ENCODE measurements at regions not wholly inside any gene's neighbourhood (a gene's known extent, or its start where the extent isn't known, plus 50 kb on each side); places are given as distances from the start of the nearest gene placed in this dataset.

DNA sequence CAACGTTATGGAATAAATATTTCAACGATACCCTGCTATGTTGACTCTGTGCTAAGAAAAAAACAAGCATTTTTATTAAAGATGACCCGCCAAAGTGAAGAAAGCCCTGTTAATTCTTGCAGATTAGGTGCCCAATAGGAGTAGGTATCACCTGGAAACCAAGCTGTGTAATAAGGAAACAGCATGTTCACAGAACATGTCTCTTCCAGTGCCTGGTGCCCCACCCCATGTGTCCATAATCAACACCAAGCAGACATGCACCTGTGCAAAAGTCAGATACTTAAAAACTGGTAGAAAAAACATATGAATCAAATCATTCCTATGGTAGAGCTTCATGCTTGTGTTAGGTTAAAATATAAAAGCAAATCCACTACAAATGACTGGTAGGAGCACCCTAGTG is 327.1 kb downstream of the SHANK2 start:
- no peak for DNase-seq (ENCODE audit: low read depth, low spot score)

DNA sequence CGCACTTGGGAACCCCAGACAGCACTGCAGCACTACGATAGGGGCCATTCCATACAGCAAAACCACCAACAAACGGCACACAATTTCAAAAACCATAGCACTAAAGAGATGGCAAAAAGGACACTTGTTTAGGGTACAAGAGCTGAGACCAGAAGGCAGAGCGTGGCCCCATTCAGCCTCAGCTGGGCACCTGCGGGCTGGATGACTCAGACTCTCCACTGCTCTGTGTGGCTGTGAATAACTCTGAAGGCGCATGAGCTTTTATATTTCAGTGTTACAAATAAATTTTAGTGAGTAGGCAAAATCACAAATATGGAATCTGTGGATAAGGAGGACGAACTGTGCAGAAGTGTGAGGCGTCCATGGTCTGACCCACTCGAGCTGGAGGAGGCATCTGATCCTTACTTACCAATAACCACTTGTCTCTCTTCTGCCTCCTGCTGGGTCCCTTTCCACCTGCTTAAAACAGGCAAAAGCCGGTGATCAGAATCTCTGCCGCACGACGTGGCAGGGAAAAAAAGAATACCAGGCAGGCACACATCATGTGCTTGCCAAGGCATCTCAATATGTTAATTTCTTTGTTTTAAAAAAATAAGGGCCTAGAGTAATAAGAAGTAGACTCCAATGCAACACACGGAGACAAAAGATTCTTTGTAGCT is 325.7 kb downstream of the SHANK2 start:
- DNase-seq (ENCODE audit: low read depth, low spot score), result no peak

- no peak for DNase-seq (ENCODE audit: low read depth, low spot score)
These were observed 323.4 kb downstream of the SHANK2 start for GRCh38 chr11:70928854-70929598.

DNA sequence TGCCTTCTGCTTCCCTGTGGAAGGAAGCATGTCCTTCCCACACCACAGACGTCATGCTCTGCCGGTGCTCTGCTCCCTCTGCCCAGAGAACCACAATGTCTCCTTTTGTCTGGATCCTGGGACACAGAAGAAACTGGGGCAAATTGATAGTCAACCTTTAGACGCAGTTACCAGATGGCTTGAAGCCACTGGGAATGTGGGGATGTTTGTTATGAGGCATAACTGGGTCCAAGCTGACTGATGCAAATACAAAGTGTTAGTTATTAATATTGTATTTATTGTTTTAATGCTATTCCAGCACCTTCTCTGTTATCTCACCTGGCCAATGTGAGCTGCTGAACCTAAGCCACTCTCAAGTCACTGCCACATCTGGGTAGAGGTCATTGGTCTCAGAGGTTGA is 322.2 kb downstream of the SHANK2 start:
- DNase-seq (ENCODE audit: low read depth, low spot score), result no peak

- no peak for DNase-seq (ENCODE audit: low read depth, low spot score)
These were observed 320.9 kb downstream of the SHANK2 start for GRCh38 chr11:70931430-70931829.

- DNase-seq (ENCODE audit: low read depth, low spot score), result no peak
These were observed 318.3 kb downstream of the SHANK2 start for GRCh38 chr11:70933981-70934583.

DNA sequence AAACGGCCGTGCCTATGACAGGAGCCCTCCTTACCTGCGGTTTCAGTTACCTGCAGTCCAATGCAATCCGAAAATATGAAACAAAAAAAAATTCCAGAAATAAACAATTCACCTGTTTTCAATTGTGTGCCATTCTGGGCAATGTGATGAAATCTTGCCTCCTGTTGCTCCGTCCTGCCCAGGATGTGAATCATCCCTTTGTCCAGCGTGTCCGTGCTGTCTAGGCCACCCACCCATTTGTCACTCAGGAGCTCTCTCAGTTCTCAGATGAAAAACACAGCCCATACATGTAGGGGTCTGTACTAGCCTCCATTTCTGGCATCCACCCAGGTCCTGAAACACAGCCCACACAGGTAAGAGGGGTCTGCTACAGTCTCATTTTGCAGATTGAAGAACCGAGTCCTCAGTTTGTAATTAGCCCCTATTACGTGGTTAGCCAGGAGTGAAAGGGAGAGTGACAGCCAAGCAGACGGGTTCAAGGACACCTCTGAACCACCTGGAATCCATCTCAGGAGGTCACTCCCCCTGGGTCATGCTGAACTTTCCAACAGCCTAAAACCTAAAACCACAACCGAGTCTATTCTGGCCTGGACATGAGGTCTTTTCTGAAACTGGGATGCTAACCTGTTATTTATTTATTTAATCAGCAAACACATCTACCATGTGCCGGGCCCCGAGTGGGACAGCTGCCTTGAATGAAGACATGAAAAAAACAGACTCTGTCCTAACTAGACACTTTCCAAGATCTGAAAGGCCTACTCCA is 317.2 kb downstream of the SHANK2 start:
- DNase-seq (ENCODE audit: low read depth, low spot score), result no peak

GRCh38 chr11:70942593-70942992 is 309.8 kb downstream of the SHANK2 start:
- DNase-seq (ENCODE audit: low read depth, low spot score), result no peak

GRCh38 chr11:70944141-70944540 is 308.2 kb downstream of the SHANK2 start:
- no peak for DNase-seq (ENCODE audit: low read depth, low spot score)

DNA sequence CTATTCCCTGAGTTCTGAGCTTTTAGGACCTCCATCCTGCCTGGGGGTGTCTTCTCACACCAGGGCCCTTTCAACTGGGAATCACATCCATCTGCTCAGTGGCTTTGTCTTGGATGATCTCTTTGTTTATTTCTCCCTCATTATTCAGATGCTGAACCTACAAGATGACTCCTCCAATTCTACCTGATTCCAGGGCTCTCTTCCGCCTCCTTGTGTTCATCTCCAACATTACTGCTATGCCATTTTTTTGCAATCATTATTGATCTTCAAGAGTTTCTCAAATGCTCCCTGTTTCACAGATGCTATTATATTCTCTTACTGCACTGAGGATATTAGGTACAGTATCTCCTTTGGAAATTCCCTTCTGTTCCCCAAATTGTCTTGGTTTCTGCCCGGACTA is 307.7 kb downstream of the SHANK2 start:
- no peak for DNase-seq (ENCODE audit: low read depth, low spot score)

DNA sequence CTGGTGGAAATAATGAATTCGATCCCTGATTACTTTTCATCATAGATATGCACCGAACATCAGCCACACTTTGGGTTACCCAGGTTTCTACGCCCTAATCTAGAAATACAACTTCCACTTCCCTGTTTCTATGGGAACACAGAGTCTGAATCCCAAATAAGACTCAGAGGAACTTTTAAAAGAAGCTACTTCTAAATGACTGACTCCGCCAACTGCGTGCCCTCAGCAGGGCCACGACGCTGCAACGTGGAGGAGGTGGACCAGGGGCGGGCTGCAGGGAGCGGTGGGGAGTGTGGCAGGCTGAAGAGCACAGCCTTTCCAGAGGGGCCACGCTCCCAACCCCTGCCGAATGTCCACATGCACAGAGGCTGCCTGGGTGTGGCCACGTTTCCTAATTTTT is 304.0 kb downstream of the SHANK2 start:
- no peak for DNase-seq (ENCODE audit: low read depth, low spot score)

DNA sequence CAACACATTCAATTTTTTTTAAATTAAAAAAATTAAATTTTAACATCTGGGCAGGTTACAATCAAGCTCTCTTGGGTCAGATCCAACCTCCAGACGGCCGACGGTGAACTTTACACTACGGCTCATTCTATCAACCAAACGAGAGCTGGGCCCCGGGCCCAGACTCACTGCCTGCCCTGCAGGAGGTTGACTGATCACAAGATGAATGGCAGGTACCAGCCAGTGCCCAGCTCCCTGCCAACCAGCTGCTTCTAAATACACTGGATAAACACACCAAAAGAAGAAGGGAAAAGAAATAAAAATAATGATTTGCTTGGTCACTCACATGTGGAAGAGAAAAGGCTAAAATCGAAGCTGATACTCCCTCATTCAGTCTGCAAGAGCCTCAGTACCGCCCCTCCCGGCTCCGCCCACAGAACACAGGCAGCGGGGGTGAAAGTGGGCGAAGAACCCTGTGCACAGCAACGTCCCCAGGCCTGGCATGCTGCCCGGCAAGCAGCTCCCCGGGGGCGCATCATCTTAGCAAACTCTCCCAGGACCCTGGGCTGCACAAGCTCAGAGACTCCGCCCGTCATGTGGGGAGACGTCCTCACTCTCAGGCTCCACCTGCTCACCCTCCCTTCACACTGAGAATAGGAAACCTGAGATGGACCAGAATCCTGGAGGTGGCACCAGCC is 303.4 kb downstream of the SHANK2 start:
- no peak for DNase-seq (ENCODE audit: low read depth, low spot score)

DNA sequence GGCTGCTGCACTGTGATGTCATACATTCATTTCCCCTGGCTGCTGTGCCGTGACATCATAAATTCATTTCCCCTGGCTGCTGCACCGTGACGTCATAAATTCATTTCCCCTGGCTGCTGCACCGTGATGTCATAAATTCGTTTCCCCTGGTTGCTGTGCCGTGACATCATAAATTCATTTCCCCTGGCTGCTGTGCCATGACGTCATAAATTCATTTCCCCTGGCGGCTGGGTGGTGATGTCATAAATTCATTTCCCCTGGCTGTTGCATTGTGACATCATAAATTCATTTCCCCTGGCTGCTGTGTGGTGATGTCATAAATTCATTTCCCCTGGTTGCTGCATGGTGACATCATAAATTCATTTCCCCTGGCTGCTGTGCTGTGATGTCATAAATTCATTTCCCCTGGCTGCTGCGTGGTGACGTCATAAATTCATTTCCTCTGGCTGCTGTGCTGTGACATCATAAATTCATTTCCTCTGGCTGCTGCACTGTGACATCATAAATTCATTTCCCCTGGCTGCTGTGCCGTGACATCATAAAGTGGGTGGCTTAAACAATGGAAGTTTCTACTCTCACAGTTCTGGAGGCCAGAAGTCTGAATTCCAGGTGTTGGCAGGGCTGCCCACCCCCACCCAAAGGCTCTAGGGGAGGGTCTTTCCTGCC is 301.1 kb downstream of the SHANK2 start:
- no peak for DNase-seq (ENCODE audit: low read depth, low spot score)

DNA sequence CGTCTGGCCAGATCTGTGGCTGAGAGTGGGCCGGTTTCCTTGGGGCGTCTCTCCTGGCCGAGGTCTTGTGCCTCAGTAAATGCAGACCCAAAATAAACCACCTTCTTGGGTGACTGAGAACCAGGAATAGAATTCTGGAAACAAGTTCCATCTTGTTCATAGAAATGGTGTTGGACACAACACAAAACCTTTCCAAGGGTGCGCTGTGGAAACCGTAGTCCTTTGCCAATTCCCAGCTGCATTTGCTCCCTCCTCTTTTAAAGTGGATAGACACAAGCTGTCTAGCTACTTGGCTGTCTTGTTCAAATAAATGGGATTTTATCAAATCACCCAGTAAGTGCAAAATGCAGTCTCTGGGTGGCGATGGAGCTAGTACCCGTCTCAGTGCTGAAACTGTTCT is 300.2 kb downstream of the SHANK2 start:
- no peak for DNase-seq (ENCODE audit: low read depth, low spot score)

DNA sequence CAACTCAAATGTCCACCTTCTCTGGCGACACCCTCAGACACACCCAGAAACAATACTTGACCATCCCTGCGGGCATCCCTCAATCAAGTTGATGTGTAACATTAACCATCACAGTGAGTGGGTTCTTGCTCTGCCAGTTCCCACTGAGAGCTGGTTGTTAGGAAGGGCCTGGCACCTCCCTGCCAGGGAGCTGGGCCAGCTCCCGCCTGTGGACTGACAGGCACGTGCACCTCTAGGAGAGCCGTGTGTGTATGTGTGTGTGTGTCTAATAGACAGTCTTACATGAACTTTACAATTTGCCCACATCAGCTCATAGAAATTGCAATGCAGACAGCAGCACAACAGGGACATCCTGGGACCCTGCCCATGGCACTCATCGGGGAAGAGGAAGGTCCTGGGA is 298.7 kb downstream of the SHANK2 start:
- DNase-seq (ENCODE audit: low read depth, low spot score), result no peak

- DNase-seq (ENCODE audit: low read depth, low spot score), result no peak
These were observed 297.9 kb downstream of the SHANK2 start for GRCh38 chr11:70954471-70954870.
